Common myeloid progenitor, CD34-positive (primary cell): ENCODE measurements at regions not wholly inside any gene's neighbourhood (a gene's known extent, or its start where the extent isn't known, plus 50 kb on each side); places are given as distances from the start of the nearest gene placed in this dataset.

Experiments
- CTCF ChIA-PET: fragments of 350-600 bp; sonication (Branson Sonifier 250); formaldehyde crosslinking; loops from one replicate; lab custom pipeline; 2021; ENCODE audit warnings: antibody characterized with exemption; lab: Charles Lee
- POLR2A ChIA-PET: fragments of 350-600 bp; sonication (Branson Sonifier 250); formaldehyde crosslinking; loops from one replicate; lab custom pipeline; 2021; ENCODE audit warnings: antibody characterized with exemption; lab: Charles Lee
- DNase-seq, 3 donors: peaks; one replicate each; pipeline versions ENCODE4 v3.0.0 to v3.0.0-alpha.2; 2013
- H3K27ac ChIP-seq, 2 experiments: 1 replicate in 1 of 2; 2 replicates in 1 of 2; pipeline ENCODE4 v1.7.0; 2013; ENCODE audit warnings: inconsistent platforms in 2 of 2, low read length in 2 of 2, mild to moderate bottlenecking in 2 of 2, low read depth in 1 of 2, moderate library complexity in 1 of 2; ENCODE audit not compliant: severe bottlenecking in 2 of 2, insufficient read depth in 1 of 2, poor library complexity in 1 of 2
- H3K27me3 ChIP-seq, 5 experiments: replicated peaks in 2 of 5; 1 replicate in 3 of 5; 2 replicates in 2 of 5; pipeline versions ENCODE4 v1.6.1 to v1.7.0; 2013; ENCODE audit warnings: low read length in 4 of 5, mild to moderate bottlenecking in 2 of 5, moderate library complexity in 2 of 5, inconsistent platforms in 1 of 5; ENCODE audit not compliant: insufficient read depth in 5 of 5, control insufficient read depth in 4 of 5
- H3K36me3 ChIP-seq, 4 experiments: 1 replicate in 2 of 4; 2 replicates in 2 of 4; pipeline versions ENCODE4 v1.6.1 to v1.7.0; 2013; ENCODE audit warnings: low read length in 3 of 4, control low read depth in 1 of 4, mild to moderate bottlenecking in 1 of 4; ENCODE audit not compliant: control insufficient read depth in 4 of 4, insufficient read depth in 4 of 4
- H3K4me1 ChIP-seq, 4 experiments: 1 replicate in 3 of 4; 2 replicates in 1 of 4; pipeline versions ENCODE4 v1.6.1 to v1.7.1; 2013; ENCODE audit warnings: low read length in 3 of 4, mild to moderate bottlenecking in 3 of 4, control low read depth in 1 of 4, inconsistent platforms in 1 of 4, moderate library complexity in 1 of 4; ENCODE audit not compliant: control insufficient read depth in 4 of 4, insufficient read depth in 4 of 4; ENCODE audit errors: control extremely low read depth in 1 of 4
- H3K4me3 ChIP-seq, 7 experiments: 1 replicate in 4 of 7; 2 replicates in 3 of 7; pipeline versions ENCODE4 v1.5.1 to v1.7.0; 2013; ENCODE audit warnings: mild to moderate bottlenecking in 7 of 7, low read length in 6 of 7, moderate library complexity in 6 of 7, inconsistent platforms in 2 of 7, low read depth in 2 of 7, control low read depth in 1 of 7; ENCODE audit not compliant: insufficient read depth in 4 of 7, control insufficient read depth in 1 of 7; ENCODE audit errors: extremely low read depth in 1 of 7
- H3K9me3 ChIP-seq, 5 experiments: 1 replicate in 4 of 5; 2 replicates in 1 of 5; pipeline versions ENCODE4 v1.6.1 to v1.7.1; 2013; ENCODE audit warnings: low read length in 4 of 5, mild to moderate bottlenecking in 2 of 5, inconsistent platforms in 1 of 5, low read depth in 1 of 5, moderate library complexity in 1 of 5; ENCODE audit not compliant: control insufficient read depth in 4 of 5, insufficient read depth in 2 of 5; ENCODE audit errors: control extremely low read depth in 1 of 5
- WGBS: methylation state at CpG from one replicate; pipeline ENCODE4 v1.1.5; 2013; ENCODE audit not compliant: insufficient coverage; 5-methylcytosine and 5-hydroxymethylcytosine counted together

GRCh38 chr3:104810896-104811295 lies 555.8 kb upstream of the ALCAM start:
- H3K4me3 ChIP-seq = no peak overlapping the region
- DNase-seq = no peak
- H3K27ac ChIP-seq = no peak overlapping the region
- ChIA-PET CTCF (no interaction called here), POLR2A (no interaction called here)
- H3K36me3 ChIP-seq = no peaks in the 10 kb centered on the region
- H3K27me3 ChIP-seq = no peaks in the 10 kb centered on the region
- WGBS = no CpG with 5 or more reads among the region's 1 CpG
- no peaks in the 10 kb centered on the region for H3K9me3 ChIP-seq
- H3K4me1 ChIP-seq = no peaks in the 10 kb centered on the region

DNA sequence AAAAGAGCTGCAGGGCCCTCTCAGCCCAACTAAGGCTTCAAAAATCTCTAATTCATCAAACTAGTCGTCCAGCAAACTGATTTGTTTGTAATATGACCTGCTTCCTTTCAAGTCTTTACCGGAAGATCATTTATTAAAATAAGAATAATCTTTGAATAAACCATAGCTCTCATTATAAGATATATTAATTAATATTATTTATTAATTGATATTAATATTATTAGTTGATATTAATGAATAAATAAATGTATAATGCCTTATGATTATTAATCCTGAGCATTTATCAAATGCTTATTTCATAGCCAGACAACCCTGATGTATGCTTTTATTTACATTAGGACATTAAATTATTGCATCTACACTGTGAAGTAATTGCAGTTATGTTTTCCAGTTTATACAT lies 550.7 kb upstream of the ALCAM start:
- Histone ChIP-seq H3K27ac (no peak overlapping the region), H3K36me3 (no peaks in the 10 kb centered on the region), H3K4me3 (no peak overlapping the region), H3K27me3 (no peaks in the 10 kb centered on the region), H3K9me3 (peaks cover 0 to 3% (median 0%) of the 10 kb centered on the region in 5 experiments), H3K4me1 (no peaks in the 10 kb centered on the region)
- CTCF ChIA-PET = no interaction called here
- POLR2A ChIA-PET = no interaction called here
- no CpG with 5 or more reads among the region's 2 CpGs for WGBS
- no peak for DNase-seq

GRCh38 chr3:104816716-104817115 lies 550.0 kb upstream of the ALCAM start:
- Histone ChIP-seq H3K27ac (no peak overlapping the region), H3K27me3 (no peaks in the 10 kb centered on the region), H3K4me1 (no peaks in the 10 kb centered on the region), H3K9me3 (peaks cover 0 to 3% (median 0%) of the 10 kb centered on the region in 5 experiments), H3K4me3 (no peak overlapping the region), H3K36me3 (no peaks in the 10 kb centered on the region)
- WGBS = no CpG with 5 or more reads among the region's 1 CpG
- DNase-seq = no peak
- POLR2A ChIA-PET = no interaction called here
- CTCF ChIA-PET = no interaction called here

- POLR2A ChIA-PET = no interaction called here
- H3K4me3 ChIP-seq = no peak overlapping the region
- H3K36me3 ChIP-seq = no peaks in the 10 kb centered on the region
- CTCF ChIA-PET = no interaction called here
- no peaks in the 10 kb centered on the region for H3K4me1 ChIP-seq
- no CpG with 5 or more reads among the region's 2 CpGs for WGBS
- peaks cover 0 to 3% (median 0%) of the 10 kb centered on the region in 5 experiments for H3K9me3 ChIP-seq
- DNase-seq = no peak
- H3K27me3 ChIP-seq = no peaks in the 10 kb centered on the region
- no peak overlapping the region for H3K27ac ChIP-seq
Measured at GRCh38 chr3:104819333-104819732, 547.4 kb upstream of the ALCAM start.

DNA sequence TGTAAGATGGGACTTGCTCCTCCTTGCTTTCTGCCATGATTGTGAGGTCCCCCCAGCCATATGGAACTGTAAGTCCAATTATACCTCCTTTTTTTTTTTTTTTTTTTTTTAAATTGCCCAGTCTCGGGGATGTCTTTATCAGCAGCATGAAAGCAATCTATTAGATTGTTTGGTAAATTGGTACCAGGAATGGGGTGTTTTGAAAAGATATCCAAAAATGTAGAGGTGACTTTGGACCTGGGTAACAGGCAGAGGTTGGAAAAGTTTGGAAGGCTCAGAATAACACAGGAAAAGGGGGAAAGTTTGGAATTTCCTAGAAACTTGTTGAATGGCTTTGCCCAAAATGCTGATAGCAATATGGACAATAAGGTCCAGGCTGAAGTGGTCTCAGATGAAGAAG lies 545.8 kb upstream of the ALCAM start:
- no peak overlapping the region for H3K4me3 ChIP-seq
- DNase-seq = no peak
- H3K4me1 ChIP-seq = no peaks in the 10 kb centered on the region
- WGBS = no CpG with 5 or more reads among the region's 1 CpG
- H3K9me3 ChIP-seq = peaks cover 0 to 3% (median 0%) of the 10 kb centered on the region in 5 experiments
- ChIA-PET POLR2A (no interaction called here), CTCF (no interaction called here)
- no peaks in the 10 kb centered on the region for H3K27me3 ChIP-seq
- no peaks in the 10 kb centered on the region for H3K36me3 ChIP-seq
- no peak overlapping the region for H3K27ac ChIP-seq

DNA sequence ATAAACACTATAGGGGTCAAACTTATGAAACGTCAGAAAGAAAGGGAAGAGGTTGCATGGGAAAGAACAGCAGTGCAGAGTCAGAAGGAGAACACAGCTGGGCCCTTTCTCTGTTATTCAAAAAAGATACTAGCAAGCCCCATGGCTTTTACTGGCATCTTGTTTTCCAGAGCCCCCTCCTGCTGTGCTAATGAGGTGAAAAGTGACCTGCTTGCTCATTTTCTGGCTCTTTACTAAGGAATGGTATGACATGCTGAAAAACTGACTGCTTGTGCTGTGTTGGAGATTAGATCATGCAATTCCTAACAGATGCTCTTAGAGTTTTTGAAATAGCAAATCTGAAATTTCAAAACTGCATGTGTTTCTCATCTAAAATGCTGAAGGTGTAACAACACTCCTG lies 541.6 kb upstream of the ALCAM start:
- no peaks in the 10 kb centered on the region for H3K27me3 ChIP-seq
- no peaks in the 10 kb centered on the region for H3K36me3 ChIP-seq
- H3K4me3 ChIP-seq = no peak overlapping the region
- no CpG with 5 or more reads among the region's 1 CpG for WGBS
- H3K4me1 ChIP-seq = no peaks in the 10 kb centered on the region
- no peak overlapping the region for H3K27ac ChIP-seq
- CTCF ChIA-PET = no interaction called here
- no peak for DNase-seq
- POLR2A ChIA-PET = no interaction called here
- peaks cover 0 to 3% (median 0%) of the 10 kb centered on the region in 5 experiments for H3K9me3 ChIP-seq

DNA sequence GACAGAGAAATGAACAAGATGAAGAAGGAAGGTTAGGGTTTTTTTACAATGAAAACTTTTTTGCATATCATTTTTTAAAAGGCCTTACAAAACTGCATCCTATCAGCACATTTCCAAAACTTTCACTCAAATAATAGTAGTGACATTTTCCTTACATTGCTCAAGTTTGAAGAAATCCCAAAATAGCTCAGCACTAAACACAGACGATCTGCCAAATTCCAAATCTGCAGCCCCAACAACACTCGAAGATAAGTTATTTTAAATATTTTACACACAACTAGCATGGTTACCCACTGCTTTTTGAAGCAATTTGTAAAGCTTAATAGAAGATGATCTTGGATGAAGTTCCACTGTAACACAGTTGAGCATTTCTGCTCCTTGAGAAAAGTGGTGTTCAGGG lies 535.6 kb upstream of the ALCAM start:
- no peaks in the 10 kb centered on the region for H3K4me1 ChIP-seq
- no CpG with 5 or more reads among the region's 2 CpGs for WGBS
- no peaks in the 10 kb centered on the region for H3K36me3 ChIP-seq
- CTCF ChIA-PET = no interaction called here
- no peaks in the 10 kb centered on the region for H3K27me3 ChIP-seq
- H3K9me3 ChIP-seq = no peaks in the 10 kb centered on the region
- POLR2A ChIA-PET = no interaction called here
- DNase-seq = no peak
- no peak overlapping the region for H3K27ac ChIP-seq
- no peak overlapping the region for H3K4me3 ChIP-seq
